ENCODE measurements at regions not wholly inside any gene's neighbourhood (a gene's known extent, or its start where the extent isn't known, plus 50 kb on each side); places are given as distances from the start of the nearest gene placed in this dataset.

DNA sequence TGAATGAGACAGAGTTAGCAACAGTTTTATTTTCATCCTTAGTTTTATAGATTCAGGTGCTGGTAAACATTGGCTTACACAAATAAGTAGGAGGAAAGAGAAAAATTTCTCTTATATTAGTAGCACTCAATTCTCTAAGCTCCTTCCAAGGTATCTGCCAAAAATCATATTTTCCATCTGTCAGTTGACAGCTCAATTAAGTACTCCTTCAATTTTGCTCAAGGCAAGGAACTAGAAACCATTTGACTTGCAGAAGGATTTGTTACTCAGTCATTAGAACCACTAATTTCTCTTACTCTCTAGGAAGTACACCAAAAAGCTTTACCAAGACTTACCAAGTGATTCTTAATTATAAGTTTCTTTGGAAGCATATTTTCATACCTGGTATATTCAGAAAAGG is 101.4 kb upstream of the ATP8B1 start (continued):
- TF ChIP-seq, protein P1, sequence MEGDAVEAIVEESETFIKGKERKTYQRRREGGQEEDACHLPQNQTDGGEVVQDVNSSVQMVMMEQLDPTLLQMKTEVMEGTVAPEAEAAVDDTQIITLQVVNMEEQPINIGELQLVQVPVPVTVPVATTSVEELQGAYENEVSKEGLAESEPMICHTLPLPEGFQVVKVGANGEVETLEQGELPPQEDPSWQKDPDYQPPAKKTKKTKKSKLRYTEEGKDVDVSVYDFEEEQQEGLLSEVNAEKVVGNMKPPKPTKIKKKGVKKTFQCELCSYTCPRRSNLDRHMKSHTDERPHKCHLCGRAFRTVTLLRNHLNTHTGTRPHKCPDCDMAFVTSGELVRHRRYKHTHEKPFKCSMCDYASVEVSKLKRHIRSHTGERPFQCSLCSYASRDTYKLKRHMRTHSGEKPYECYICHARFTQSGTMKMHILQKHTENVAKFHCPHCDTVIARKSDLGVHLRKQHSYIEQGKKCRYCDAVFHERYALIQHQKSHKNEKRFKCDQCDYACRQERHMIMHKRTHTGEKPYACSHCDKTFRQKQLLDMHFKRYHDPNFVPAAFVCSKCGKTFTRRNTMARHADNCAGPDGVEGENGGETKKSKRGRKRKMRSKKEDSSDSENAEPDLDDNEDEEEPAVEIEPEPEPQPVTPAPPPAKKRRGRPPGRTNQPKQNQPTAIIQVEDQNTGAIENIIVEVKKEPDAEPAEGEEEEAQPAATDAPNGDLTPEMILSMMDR (conservative IDR thresholded peaks at IDR 0.05; ENCODE audit: low read depth in 2 of 2) = no peak
- TF ChIP-seq ZNF331 (CRISPR knock-in tag; IDR thresholded peaks at IDR 0.05; ENCODE audit: low read depth) (no peak), STAT1 (IDR thresholded peaks at IDR 0.05; ENCODE audit: unreplicated experiment) (no peak)

DNA sequence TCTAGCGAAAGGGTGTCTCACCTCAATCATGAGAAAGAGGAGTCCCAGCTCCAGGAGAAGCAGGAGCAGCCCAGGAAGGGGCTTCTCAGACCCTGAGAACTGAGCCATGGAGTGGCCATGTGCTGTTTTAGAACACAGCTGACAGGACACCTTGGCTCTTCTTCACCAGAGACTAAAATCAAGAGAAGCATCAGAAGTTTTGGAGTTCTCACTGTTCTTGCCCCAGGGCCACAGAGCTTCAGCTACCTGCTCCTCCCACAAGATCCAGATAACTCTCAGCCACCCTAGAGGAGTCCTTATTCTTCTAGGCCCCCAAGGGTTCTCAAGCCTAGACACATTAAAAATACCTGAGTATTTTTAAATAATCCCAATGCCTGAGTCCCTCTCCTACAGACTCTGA is 99.6 kb upstream of the ATP8B1 start:
- Mint-ChIP-seq H3K4me3 (no peak overlapping the region), H3K27ac (no peak overlapping the region), H3K4me1 (peaks cover 13% of the 10 kb centered on the region), H3K36me3 (ENCODE audit: low read depth) (no peaks in the 10 kb centered on the region), H3K27me3 (ENCODE audit: insufficient read depth, low read depth, poor library complexity) (peaks cover 4% of the 10 kb centered on the region), H3K9me3 (no peaks in the 10 kb centered on the region)
- Histone ChIP-seq H3K36me3 (ENCODE audit: insufficient read depth) (no peaks in the 10 kb centered on the region), H3K27ac (ENCODE audit: low read depth) (no peak overlapping the region), H4K20me1 (replicated peaks; ENCODE audit: insufficient read depth) (no peaks in the 10 kb centered on the region), H3K79me2 (replicated peaks; ENCODE audit: insufficient read depth) (no peaks in the 10 kb centered on the region), H3K4me3 (no peak overlapping the region), H3K9me2 (ENCODE audit: insufficient read depth) (no peaks in the 10 kb centered on the region), H3F3A (replicated peaks; ENCODE audit: low read depth) (no peaks in the 10 kb centered on the region), H3K4me2 (no peak overlapping the region), H3K27me3 (ENCODE audit: insufficient read depth) (no peaks in the 10 kb centered on the region), H2AFZ (peak overlapping the region; percentile 5; the same call in 1 of the 2 replicates), H3K4me1 (ENCODE audit: insufficient read depth) (peaks cover 8% of the 10 kb centered on the region)
- DNase-seq (ENCODE audit: low spot score) (no peak), ATAC-seq (no peak)
- TF ChIP-seq NANOG (IDR thresholded peaks at IDR 0.05; ENCODE audit: borderline replicate concordance) = no peak
- no peak for TF ChIP-seq CREB1 (CRISPR knock-in tag; IDR thresholded peaks at IDR 0.05; ENCODE audit: low read depth)
- TF ChIP-seq, protein P1 (conservative IDR thresholded peaks at IDR 0.05; ENCODE audit: low read depth in 2 of 2) = no peak
- TF ChIP-seq, protein P2, sequence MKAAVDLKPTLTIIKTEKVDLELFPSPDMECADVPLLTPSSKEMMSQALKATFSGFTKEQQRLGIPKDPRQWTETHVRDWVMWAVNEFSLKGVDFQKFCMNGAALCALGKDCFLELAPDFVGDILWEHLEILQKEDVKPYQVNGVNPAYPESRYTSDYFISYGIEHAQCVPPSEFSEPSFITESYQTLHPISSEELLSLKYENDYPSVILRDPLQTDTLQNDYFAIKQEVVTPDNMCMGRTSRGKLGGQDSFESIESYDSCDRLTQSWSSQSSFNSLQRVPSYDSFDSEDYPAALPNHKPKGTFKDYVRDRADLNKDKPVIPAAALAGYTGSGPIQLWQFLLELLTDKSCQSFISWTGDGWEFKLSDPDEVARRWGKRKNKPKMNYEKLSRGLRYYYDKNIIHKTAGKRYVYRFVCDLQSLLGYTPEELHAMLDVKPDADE (IDR thresholded peaks at IDR 0.05) = no peak
- TF ChIP-seq EZH2phosphoT487 (IDR thresholded peaks at IDR 0.05; ENCODE audit: unreplicated experiment) = no peak
- TF ChIP-seq ZNF331 (CRISPR knock-in tag; IDR thresholded peaks at IDR 0.05; ENCODE audit: low read depth) = no peak
- no peak for TF ChIP-seq JUNB (IDR thresholded peaks at IDR 0.05; ENCODE audit: unreplicated experiment)
- no peak for TF ChIP-seq STAT1 (IDR thresholded peaks at IDR 0.05; ENCODE audit: unreplicated experiment)
- no peak for TF ChIP-seq ZNF114 (CRISPR knock-in tag; IDR thresholded peaks at IDR 0.05)
- no peak for TF ChIP-seq EZH2 (IDR thresholded peaks at IDR 0.05; ENCODE audit: low read depth, unreplicated experiment)
- TF ChIP-seq, protein P3, sequence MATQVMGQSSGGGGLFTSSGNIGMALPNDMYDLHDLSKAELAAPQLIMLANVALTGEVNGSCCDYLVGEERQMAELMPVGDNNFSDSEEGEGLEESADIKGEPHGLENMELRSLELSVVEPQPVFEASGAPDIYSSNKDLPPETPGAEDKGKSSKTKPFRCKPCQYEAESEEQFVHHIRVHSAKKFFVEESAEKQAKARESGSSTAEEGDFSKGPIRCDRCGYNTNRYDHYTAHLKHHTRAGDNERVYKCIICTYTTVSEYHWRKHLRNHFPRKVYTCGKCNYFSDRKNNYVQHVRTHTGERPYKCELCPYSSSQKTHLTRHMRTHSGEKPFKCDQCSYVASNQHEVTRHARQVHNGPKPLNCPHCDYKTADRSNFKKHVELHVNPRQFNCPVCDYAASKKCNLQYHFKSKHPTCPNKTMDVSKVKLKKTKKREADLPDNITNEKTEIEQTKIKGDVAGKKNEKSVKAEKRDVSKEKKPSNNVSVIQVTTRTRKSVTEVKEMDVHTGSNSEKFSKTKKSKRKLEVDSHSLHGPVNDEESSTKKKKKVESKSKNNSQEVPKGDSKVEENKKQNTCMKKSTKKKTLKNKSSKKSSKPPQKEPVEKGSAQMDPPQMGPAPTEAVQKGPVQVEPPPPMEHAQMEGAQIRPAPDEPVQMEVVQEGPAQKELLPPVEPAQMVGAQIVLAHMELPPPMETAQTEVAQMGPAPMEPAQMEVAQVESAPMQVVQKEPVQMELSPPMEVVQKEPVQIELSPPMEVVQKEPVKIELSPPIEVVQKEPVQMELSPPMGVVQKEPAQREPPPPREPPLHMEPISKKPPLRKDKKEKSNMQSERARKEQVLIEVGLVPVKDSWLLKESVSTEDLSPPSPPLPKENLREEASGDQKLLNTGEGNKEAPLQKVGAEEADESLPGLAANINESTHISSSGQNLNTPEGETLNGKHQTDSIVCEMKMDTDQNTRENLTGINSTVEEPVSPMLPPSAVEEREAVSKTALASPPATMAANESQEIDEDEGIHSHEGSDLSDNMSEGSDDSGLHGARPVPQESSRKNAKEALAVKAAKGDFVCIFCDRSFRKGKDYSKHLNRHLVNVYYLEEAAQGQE (IDR thresholded peaks at IDR 0.05; ENCODE audit: unreplicated experiment) = no peak
